Stimulated activated CD8-positive, alpha-beta memory T cell treated with anti-CD3 and anti-CD28 coated beads, Interleukin-7, amount 100 ng/mL, for 24 hours (primary cell): ENCODE measurements at regions not wholly inside any gene's neighbourhood (a gene's known extent, or its start where the extent isn't known, plus 50 kb on each side); places are given as distances from the start of the nearest gene placed in this dataset.
"Not testable (repeated sequence)": the region's sequence is repeated elsewhere in the genome, so short reads cannot be mapped to it uniquely, and the experiment has no call there.

Experiments used
- DNase-seq: peaks from one replicate; pipeline ENCODE4 v3.0.0-alpha.2; 2020; ENCODE audit warnings: low read depth

DNA sequence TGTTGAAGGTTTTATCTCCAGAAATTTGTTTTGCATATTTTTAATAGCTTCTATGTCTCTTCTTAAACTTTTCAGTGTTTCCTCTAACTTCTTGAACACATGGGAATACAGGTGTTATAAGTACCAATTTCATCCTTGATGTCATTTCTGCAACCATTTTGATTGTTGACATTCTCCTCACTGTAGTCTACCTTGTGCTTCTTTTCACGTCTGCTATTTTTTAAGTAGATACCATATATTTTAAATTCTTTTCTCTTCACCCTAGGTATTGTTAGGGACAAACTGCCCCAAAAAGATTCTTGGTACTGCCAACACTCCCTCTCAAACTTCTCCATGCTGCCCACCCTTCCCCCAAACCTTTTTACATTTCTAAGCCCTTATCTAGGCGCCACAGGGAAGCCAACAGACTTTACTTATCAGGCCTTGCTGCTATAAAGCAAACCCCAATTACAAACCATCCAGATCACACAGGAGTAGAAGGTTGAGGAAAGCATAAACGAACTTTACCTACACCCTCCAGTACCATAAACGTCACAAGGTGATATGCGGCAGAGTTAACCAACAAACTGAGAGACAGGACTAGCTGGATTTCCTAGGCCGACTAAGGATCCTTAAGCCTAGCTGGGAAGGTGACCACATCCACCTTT lies 1165.3 kb downstream of the TAF11L14 start:
- DNase-seq: no peak

DNA sequence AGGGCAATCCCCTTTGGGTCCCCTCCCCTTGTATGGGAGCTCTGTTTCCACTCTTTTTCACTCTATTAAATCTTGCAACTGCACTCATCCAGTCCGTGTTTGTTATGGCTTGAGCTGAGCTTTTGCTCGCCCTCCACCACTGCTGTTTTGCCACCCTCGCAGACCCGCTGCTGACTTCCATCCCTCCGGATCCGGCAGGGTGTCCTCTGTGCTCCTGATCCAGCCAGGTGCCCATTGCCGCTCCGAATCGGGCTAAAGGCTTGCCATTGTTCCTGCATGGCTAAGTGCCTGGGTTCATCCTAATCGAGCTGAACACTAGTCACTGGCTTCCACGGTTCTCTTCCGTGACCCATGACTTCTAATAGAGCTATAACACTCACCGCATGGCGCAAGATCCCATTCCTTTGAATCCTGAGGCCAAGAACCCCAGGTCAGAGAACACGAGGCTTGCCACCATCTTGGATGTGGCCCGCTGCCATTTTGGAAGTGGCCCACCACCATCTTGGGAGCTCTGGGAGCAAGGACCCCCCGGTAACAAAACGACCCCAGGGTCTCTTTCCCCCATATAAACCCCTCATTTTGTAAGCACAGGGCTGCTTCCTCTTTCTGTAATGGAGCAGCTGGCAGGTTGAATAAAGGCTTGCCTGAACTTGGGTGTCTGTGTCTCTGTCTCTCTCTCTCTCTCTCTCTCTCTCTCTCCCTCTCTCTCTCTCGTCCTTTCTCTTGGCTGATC lies 1166.2 kb downstream of the TAF11L14 start:
- DNase-seq: no peak

DNA sequence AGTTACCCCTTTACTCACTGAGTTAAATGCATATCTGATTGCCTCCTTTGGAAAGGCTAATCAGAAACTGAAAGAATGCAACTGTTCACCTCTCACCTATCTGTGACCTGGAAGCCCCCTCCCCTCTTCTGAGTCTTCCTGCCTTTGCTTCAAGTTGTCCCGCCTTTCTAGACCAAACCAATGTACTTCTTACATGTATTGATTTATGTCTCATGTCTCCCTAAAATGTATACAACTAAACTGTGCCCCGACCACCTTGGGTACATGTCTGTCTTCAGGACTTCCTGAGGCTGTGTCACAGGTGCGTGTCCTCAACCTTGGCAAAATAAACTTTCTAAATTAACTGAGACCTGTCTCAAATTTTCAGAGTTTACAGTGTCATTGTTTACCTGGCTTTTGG lies 1167.2 kb downstream of the TAF11L14 start:
- DNase-seq: not testable (repeated sequence)

DNA sequence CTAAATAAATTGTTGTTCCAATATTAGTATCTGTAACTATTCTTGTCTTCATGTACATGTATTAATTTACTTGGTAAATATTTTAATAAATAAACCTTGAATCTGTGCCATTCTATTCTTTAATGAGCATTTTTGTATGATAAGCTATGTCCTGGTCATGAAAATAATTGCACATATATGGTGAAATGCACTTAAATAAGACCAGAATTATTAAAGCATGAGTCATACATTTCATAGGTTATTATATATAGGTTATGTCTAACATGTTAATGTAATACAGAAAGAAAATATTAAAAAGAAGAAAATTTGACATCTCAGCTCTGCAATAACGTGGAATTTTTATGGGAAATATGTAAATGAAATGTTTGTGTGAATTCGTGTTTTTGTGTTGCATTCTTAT lies 1168.1 kb downstream of the TAF11L14 start:
- no peak for DNase-seq

DNA sequence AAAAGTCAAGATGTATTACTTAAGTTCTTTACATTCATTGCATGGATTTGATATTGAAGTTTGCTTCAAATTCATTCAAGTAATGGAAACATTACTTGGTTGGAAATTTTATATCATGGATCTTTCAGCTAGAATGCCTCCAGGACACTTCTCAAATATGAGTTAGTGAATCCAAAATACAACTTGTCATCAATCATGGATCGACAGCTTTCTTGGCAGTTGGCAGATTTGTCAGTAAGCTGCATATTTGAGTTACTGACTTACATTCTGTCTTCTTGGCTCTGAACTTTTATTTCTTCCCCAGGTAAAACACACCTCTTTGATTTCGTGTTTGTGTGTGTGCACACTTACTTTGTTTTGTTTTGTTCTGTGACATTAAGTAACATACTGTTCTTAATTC lies 1171.1 kb downstream of the TAF11L14 start:
- no peak for DNase-seq

DNA sequence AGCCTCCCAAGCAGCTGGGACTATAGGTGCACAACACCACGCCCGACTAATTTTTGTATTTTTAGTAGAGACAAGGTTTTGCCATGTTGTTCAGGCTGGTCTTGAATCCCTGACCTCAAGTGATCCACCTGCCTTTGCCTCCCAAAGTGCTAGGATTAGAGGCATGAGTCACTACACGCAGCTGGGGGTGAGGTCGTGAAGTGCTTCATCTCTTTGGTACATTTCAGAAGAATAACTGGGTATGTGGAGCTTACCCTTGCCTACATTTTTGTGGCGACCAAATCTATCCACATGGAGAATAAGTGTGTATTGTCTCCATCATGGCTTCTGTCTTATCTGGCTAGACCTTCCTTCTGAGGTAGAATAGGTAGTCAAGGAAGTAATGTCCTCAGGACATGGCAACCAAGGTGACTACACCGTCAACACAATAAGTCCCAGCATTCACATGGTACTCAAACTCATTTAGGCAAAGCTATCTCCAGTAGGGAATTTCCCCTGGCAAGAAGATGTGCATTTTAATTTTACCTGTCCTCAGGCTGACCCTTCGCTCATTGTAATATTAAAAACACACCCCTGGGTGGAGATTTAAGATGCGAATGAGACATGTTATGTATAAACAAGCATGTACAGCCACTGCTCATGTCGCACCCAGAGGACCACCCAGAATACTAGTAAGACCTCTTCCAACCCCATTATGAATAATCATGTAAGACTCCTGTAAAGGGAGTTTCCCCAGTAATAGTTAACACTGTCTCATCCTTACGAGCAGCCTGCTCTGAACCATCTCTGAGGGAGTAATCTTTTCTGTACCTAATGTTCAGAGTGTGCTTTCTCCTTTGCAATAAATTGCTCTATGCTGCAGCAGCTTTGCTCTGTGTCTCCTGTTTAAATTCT lies 1173.2 kb downstream of the TAF11L14 start:
- DNase-seq: no peak

DNA sequence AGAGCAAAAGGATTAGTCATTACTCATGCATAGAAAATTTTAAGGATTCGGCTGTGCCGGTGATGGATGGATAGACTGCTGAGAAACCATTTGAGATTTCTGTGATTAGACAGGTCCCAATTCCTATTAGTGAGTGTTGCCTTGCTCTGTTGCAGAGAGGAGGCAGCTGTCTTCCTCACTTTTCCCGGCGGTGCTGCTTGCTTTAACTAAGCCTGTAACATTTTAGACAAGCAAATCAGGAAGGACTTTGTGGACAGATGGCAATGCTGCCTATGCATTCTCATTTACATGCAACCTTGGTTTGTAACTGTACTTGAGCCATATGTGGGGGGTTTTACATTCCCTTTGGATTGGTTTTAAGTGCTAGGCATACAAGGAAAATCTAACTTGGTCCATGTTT lies 1176.3 kb downstream of the CDH18 start:
- no peak for DNase-seq

DNA sequence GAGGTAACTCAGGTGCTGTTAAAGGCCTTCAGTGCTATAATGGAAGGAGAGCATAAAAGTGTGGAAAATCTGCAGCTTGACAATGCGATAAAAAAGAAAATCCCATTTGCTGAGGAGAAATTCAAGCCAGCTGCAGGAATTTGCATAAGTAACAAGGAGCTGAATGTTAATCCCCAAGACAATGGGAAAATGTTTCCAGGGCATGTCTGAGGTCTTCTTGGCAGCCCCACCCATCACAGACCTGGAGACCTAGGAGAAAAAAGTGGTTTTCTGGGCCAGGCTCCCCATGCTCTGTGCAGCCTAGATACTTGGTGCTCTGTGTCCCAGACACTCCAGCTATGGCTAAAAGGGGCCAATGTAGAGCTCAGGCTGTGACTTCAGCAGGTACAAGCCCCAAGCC lies 1159.6 kb downstream of the CDH18 start:
- no peak for DNase-seq

DNA sequence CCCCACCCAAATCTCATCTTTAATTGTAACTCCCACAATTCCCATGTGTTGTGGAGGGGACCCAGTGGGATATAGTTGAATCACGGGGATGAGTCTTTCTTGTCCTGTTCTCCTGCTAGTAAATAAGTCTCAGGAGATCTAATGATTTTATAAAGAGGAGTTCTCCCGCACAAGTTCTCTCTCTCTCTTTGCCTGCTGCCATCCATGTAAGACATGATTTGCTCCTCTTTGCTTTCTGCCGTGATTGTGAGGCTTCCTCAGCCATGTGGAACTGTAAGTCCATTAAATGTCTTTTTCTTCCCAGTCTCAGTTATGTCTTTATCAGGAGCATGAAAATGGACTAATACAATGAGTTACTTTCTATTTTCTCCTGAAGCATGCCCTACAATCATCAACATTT lies 1158.5 kb downstream of the CDH18 start:
- no peak for DNase-seq

DNA sequence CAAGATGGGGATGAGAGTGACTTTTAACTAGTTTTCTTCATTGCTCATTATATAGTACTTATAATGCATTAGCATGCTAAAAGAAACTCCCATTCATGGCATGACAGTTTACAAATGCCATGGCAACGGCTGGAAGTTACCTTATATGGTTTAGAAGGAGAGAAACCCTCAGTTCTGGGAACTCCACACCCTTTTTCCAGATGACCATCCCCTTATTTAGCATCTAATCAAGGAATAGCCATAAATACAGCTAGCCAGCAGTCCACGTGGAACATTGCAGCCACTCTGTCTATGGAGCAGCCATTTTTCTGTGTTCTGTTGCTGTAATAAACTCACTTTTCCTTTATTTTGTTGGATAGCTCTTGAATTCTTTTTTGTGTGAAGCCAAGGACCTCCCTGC lies 1137.8 kb downstream of the CDH18 start:
- DNase-seq: no peak

DNA sequence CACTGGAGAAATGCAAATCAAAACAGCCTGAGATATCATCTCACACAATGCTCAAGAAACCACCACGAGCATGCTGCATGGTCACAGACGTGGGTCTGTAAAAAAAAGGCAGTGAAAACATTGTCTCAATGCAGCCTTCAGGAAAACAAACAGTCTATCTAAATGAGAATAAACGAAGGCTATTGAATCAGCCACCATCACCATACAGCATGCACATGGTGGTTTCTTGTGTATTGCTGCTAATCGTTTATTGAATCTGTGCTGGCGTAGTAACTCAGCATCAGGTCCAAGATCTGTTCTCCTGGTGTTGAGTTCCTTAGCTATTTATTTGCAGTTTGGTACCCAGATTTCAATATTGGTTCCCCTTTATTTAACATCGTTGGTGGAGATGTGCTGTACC lies 1115.0 kb downstream of the CDH18 start:
- no peak for DNase-seq

DNA sequence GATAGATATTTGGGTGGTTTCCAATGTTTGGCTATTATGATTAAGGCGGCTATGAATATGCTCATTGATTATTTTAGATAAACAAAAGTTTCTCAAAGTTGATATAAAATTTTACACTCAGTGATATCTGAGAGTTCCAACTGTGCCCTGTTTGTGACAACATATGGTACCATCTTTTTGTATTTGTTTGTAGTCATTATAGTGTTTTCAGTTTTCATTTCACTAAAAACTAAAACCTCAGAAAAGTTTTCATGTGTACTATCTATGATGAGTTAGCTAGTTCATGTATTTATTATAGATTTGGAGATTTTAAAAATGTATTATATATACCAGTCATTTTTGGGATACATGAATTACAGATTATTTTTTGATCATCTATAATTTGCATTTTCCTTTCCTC lies 1111.4 kb downstream of the CDH18 start:
- no peak for DNase-seq

DNA sequence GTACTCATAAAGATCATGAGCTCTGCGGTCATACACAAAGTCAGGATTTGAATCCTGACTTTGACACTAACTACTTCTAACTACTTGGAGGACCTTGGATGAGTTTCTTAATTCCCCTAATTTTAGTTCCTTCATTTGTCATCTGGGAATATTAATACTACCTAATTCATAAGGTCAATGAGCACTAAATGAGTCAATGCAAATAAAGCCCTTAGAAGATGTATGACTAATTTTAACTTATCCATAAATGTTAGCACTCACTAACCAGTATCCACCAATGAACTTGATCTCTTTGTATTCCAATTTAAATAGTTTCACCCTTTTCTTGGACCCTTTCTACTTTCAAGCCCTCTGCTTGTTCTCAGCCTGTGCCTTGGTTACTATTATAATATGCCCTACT lies 1106.4 kb downstream of the CDH18 start:
- no peak for DNase-seq

DNA sequence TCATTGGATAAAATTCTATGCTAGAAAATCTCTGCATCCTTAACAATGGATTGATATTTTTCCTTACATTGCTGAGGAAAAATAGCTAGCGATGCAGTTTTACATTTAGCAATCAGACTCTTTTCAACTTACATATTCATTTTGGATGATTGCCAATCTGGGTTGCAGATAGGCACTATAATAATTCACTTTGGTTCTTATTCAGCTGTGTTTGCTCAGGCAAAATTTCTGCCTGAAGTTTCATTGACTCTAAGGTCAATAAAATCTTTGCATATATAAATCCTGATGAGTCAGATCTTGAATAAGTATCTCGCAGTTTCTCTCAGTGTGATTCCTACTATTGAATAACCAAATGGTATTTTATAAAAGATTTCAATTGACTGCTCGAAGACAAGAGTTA lies 1105.8 kb downstream of the CDH18 start:
- DNase-seq: no peak

DNA sequence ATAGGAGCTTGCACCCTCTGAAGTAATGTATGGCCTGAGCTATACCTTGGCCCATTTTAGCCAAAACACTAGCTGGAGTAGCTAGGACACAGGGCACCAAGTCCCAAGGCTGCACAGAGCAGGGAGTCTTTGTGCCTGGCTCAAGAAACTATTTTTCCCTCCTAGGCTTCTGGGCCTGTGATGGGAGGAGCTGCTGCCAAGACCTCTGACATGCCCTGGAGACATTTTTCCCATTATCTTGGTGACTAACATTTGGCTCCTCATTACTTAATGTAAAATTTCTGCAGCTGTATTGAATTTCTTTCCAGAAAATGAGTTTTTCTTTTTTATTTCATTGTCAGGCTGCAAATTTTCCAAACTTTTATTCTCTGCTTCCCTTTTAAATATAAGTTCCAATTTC lies 1099.2 kb downstream of the CDH18 start:
- no peak for DNase-seq

DNA sequence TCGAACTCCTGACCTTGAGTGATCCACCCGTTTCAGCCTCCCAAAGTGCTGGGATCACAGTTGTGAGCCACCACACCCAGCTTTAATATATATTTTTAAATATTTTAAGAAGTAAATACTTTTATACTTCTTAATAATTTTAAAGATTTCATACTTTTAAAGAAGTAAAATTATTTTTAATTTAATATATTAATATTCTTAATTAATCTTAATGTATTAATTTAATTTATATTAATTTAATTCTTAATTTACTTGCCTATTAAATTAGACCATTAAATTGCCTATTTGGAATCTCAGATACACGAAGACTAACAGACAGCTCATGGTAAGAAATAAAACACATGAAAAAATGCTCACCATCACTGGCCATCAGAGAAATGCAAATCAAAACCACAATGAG lies 1087.4 kb downstream of the CDH18 start:
- no peak for DNase-seq

DNA sequence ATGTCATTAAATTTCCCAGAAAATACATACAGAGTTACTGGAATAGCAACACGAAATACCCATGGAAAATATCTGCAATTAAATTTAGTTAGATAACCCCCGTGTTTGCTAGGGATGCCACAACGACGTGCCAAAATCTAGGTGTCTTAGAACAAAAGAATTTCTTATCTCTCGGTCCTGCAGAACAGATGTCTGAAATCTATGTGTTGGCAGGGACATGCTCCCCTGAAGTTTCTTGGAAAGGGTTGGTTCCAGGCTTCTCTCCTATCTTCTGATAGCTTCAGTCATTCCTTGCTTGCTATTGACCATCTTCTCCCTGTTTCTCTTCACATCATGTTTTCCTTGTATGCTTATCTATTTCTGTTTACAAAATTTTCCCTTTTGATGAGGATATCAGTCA lies 1067.0 kb downstream of the CDH18 start:
- no peak for DNase-seq

DNA sequence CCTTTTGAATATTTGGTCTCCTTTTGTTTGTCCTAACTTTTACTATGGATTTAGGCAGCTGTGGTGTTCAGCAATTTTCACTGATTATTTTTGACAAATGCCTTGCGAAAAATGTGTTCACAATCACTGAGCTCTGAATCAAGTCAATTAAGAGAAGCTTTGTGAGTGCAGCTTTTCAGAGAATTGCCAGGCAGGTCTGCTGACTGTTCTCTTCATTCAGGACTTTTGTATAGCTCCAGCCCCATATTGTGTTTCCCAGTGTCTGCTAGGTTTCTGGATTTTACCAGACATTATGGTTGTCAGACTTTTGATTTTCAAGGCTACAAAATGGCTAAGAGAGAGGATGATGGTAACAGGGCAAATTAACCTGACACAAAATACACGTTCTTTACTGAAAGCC lies 1055.9 kb downstream of the CDH18 start:
- DNase-seq: no peak

DNA sequence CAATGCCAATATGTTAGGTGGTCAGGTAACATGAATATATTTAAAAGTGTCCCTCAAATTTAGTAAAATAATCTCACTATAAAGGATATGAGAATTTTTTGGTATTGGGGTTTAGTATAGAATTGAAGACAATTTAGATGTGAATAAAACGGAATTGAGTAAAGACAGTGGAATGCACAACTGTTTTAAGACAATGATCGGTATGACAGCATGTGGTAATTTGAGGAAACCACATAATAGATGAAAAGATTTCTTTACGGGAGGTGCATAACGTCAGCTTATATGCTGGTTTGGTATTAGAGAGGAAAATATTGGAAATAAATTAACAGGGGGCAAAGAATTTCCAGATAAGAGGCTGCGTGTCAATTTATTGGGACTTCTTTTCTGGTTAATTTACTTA lies 1043.2 kb downstream of the CDH18 start:
- DNase-seq: no peak

DNA sequence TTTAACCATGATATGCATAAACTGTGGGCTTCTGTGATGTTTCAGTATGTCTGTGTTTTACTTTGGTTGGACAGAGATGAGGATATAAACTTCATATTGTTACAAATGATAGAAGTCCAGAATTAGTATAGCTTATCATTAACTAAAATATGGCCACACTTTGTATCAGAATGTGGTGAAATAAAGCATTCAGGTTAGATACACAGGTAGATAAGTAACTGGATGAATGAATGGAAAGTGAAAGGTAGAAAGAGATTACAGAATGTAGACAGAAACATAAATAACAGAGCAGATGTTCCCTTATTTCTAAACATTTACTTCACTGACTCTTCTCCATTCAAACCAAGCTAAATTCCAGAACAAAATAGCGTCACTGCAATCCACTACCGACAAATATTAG lies 1033.8 kb downstream of the CDH18 start:
- no peak for DNase-seq

DNA sequence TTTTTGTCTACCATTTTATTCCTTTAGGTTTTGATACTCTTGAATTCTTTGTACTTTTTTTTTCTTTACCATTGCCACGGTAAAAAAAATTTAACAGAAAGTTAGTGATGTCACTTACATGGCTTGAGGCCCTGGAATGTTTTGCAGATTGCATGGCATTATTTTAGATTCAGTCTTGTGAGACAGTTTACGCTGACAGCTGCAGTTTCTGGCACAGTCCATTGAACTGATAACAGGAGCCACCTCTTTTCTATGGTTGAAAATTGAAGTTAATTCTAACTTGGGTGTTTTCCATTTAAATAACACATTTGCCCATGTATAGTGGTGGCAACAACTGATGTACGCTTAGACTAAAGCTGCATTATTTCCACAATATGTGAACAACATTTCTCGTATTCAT lies 1028.5 kb downstream of the CDH18 start:
- no peak for DNase-seq

DNA sequence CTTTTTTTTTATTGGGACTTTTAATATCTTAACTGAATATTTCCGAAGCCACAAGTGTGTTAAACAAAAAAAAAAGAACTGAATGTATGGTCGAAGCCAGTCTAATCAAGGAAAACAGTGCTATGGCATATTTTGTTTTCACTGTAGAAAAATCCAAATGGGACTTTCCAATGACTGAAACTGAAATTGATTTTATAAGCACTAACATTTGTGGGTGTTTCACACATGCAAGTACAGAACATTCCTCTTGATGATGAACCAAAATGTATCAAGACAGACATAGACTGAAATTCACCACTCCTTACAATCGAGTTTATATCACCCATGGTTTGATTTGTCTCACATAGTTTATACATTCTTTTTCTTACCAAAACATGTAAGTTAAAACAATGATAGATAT lies 1026.8 kb downstream of the CDH18 start:
- no peak for DNase-seq

DNA sequence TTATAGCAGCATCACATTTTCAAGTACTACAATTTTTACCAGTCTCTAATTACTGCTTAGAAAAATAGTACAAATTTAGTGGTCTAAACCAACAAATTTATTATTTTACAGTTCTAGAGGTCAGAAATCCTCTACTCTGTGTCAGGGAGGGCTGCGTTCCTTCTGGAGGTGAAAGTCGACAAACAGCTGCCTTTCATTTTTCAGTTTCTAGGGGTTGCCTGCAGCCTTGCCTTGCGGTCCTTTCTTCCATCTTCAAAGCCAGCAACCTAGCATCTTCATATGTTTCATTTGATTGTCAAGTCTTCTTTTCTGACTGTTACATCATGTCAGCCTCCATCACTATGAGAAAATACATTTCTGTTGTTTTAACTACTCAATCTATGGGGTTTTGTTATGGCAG lies 1022.1 kb downstream of the CDH18 start:
- DNase-seq: no peak
